ENCODE measurements at regions not wholly inside any gene's neighbourhood (a gene's known extent, or its start where the extent isn't known, plus 50 kb on each side); places are given as distances from the start of the nearest gene placed in this dataset.

- intact Hi-C loops (cut with DNase I; ENCODE audit: low total_unique reads): no loop called here
- no peak for DNase-seq
- Histone ChIP-seq H3K4me1 (peaks cover 0 to 7% (median 0%) of the 10 kb centered on the region in 6 donors), H3K36me3 (no peaks in the 10 kb centered on the region), H3K27me3 (replicated peaks in 1 of 7) (no peaks in the 10 kb centered on the region), H3K27ac (no peak overlapping the region), H3K4me3 (no peak overlapping the region), H3K9me3 (no peaks in the 10 kb centered on the region)
- WGBS, 5 donors: 39 to 58% (median 51%) methylated on average over 2 of the region's 2 CpGs
- no peak for TF ChIP-seq POLR2A (IDR thresholded peaks at IDR 0.05)
Observed at GRCh38 chr2:221137385-221137784, 434.7 kb downstream of the EPHA4 start.

- Histone ChIP-seq H3K27ac (no peak overlapping the region), H3K27me3 (replicated peaks in 1 of 7) (no peaks in the 10 kb centered on the region), H3K36me3 (no peaks in the 10 kb centered on the region), H3K9me3 (peaks cover 0 to 3% (median 0%) of the 10 kb centered on the region in 8 donors), H3K4me3 (no peak overlapping the region), H3K4me1 (no peaks in the 10 kb centered on the region)
- intact Hi-C loops (cut with DNase I; ENCODE audit: low total_unique reads): no loop called here
- no peak for DNase-seq
- no peak for TF ChIP-seq CTCF (IDR thresholded peaks at IDR 0.05 in 8 of 11, conservative IDR thresholded peaks at IDR 0.05 in 3 of 11)
- 87 to 97% (median 90%) methylated on average over 7 of the region's 7 CpGs for WGBS, 5 donors
Observed at GRCh38 chr2:221142341-221142740, 429.8 kb downstream of the EPHA4 start.

GRCh38 chr2:221143231-221143630 lies 428.9 kb downstream of the EPHA4 start:
- Histone ChIP-seq H3K4me3 (no peak overlapping the region), H3K36me3 (no peaks in the 10 kb centered on the region), H3K4me1 (no peaks in the 10 kb centered on the region), H3K9me3 (peaks cover 0 to 3% (median 0%) of the 10 kb centered on the region in 8 donors), H3K27ac (no peak overlapping the region), H3K27me3 (replicated peaks in 1 of 7) (no peaks in the 10 kb centered on the region)
- TF ChIP-seq POLR2A (IDR thresholded peaks at IDR 0.05): no peak
- TF ChIP-seq CTCF (IDR thresholded peaks at IDR 0.05 in 8 of 11, conservative IDR thresholded peaks at IDR 0.05 in 3 of 11): no peak
- TF ChIP-seq POLR2AphosphoS5 (IDR thresholded peaks at IDR 0.05): no peak
- WGBS, 5 donors: 88 to 100% (median 91%) methylated on average over 2 of the region's 2 CpGs
- intact Hi-C loops (cut with DNase I; ENCODE audit: low total_unique reads): no loop called here
- no peak for DNase-seq

GRCh38 chr2:221144909-221145308 lies 427.2 kb downstream of the EPHA4 start:
- H3K4me1 ChIP-seq: no peaks in the 10 kb centered on the region
- TF ChIP-seq CTCF (IDR thresholded peaks at IDR 0.05 in 8 of 11, conservative IDR thresholded peaks at IDR 0.05 in 3 of 11): no peak
- no peak for TF ChIP-seq POLR2A (IDR thresholded peaks at IDR 0.05)
- TF ChIP-seq POLR2AphosphoS5 (IDR thresholded peaks at IDR 0.05): no peak
- WGBS, 5 donors: 61 to 76% (median 67%) methylated on average over 1 of the region's 1 CpG
- intact Hi-C loops (cut with DNase I; ENCODE audit: low total_unique reads): no loop called here
- H3K4me3 ChIP-seq: no peak overlapping the region
- no peaks in the 10 kb centered on the region for H3K36me3 ChIP-seq
- peaks cover 0 to 3% (median 0%) of the 10 kb centered on the region in 8 donors for H3K9me3 ChIP-seq
- H3K27ac ChIP-seq: no peak overlapping the region
- H3K27me3 ChIP-seq (replicated peaks in 1 of 7): no peaks in the 10 kb centered on the region
- DNase-seq: no peak

GRCh38 chr2:221145396-221145795 lies 426.7 kb downstream of the EPHA4 start:
- H3K4me1 ChIP-seq: no peaks in the 10 kb centered on the region
- no peaks in the 10 kb centered on the region for H3K36me3 ChIP-seq
- no peak overlapping the region for H3K27ac ChIP-seq
- no peak overlapping the region for H3K4me3 ChIP-seq
- WGBS, 5 donors: 90 to 96% (median 92%) methylated on average over 1 of the region's 1 CpG
- peaks cover 0 to 3% (median 0%) of the 10 kb centered on the region in 8 donors for H3K9me3 ChIP-seq
- TF ChIP-seq POLR2AphosphoS5 (IDR thresholded peaks at IDR 0.05) (no peak), POLR2A (IDR thresholded peaks at IDR 0.05) (no peak), CTCF (IDR thresholded peaks at IDR 0.05 in 8 of 11, conservative IDR thresholded peaks at IDR 0.05 in 3 of 11) (no peak)
- intact Hi-C loops (cut with DNase I; ENCODE audit: low total_unique reads): no loop called here
- no peak for DNase-seq
- no peaks in the 10 kb centered on the region for H3K27me3 ChIP-seq (replicated peaks in 1 of 7)
